Endodermal cell (in vitro differentiated cells): ENCODE measurements at regions not wholly inside any gene's neighbourhood (a gene's known extent, or its start where the extent isn't known, plus 50 kb on each side); places are given as distances from the start of the nearest gene placed in this dataset.

ENCODE experiments used
- DNase-seq: peaks from one replicate; pipeline ENCODE4 v3.0.0-alpha.2; 2017
- H3K27ac ChIP-seq: 2 replicates; pipeline ENCODE4 v1.5.1; 2013; ENCODE audit warnings: mild to moderate bottlenecking, low read depth, low read length, moderate library complexity
- H3K27me3 ChIP-seq: 2 replicates; pipeline ENCODE4 v1.6.1; 2013; ENCODE audit warnings: mild to moderate bottlenecking, low read length, moderate library complexity; ENCODE audit not compliant: insufficient read depth, control insufficient read depth, poor library complexity, severe bottlenecking
- H3K36me3 ChIP-seq: 2 replicates; pipeline ENCODE4 v1.7.0; 2013; ENCODE audit warnings: mild to moderate bottlenecking, low read length, moderate library complexity; ENCODE audit not compliant: control insufficient read depth, insufficient read depth
- H3K4me1 ChIP-seq: one replicate; pipeline ENCODE4 v1.7.0; 2013; ENCODE audit warnings: low read length; ENCODE audit not compliant: control insufficient read depth, insufficient read depth
- H3K4me3 ChIP-seq: 2 replicates; pipeline ENCODE4 v1.5.1; 2013; ENCODE audit warnings: mild to moderate bottlenecking, low read length, moderate library complexity
- H3K9ac ChIP-seq: 2 replicates; pipeline ENCODE4 v1.6.1; 2013; ENCODE audit warnings: mild to moderate bottlenecking, low read length, moderate library complexity; ENCODE audit not compliant: poor library complexity, severe bottlenecking; ENCODE audit errors: extremely low read depth
- H3K9me3 ChIP-seq: 2 replicates; pipeline ENCODE4 v1.6.1; 2013; ENCODE audit warnings: mild to moderate bottlenecking, low read length, moderate library complexity; ENCODE audit not compliant: control insufficient read depth
- H3K27ac Mint-ChIP-seq: 2 replicates; pipeline ENCODE4 v1.8.0; 2020; ENCODE audit warnings: mixed read lengths
- H3K27me3 Mint-ChIP-seq: 2 replicates; pipeline ENCODE4 v1.8.0; 2021; ENCODE audit warnings: mild to moderate bottlenecking, mixed read lengths; ENCODE audit not compliant: insufficient read depth
- H3K36me3 Mint-ChIP-seq: 2 replicates; pipeline ENCODE4 v1.8.0; 2020; ENCODE audit warnings: low read depth, mixed read lengths
- H3K4me1 Mint-ChIP-seq: 2 replicates; pipeline ENCODE4 v1.8.0; 2020; ENCODE audit warnings: mixed read lengths
- H3K4me3 Mint-ChIP-seq: 2 replicates; pipeline ENCODE4 v1.8.0; 2020; ENCODE audit warnings: mild to moderate bottlenecking, moderate library complexity, mixed read lengths
- H3K9me3 Mint-ChIP-seq: 2 replicates; pipeline ENCODE4 v1.8.0; 2020; ENCODE audit warnings: mild to moderate bottlenecking, mixed read lengths
- WGBS, 2 experiments: methylation state at CpG; one replicate each; pipeline versions ENCODE4 v1.1.5 to v1.1.7; 2013; ENCODE audit warnings: missing lambda C conversion rate in 2 of 2, mixed read lengths in 1 of 2; ENCODE audit not compliant: insufficient coverage in 1 of 2, insufficient read length in 1 of 2; 5-methylcytosine and 5-hydroxymethylcytosine counted together
- TF ChIP-seq, protein P1 (sequence below): fragments of 200-600 bp; sonication (generic); conservative IDR thresholded peaks from 2 replicates; pipeline ENCODE4 v1.5.0; 2021; ENCODE audit warnings: antibody characterized with exemption, mild to moderate bottlenecking

DNA sequence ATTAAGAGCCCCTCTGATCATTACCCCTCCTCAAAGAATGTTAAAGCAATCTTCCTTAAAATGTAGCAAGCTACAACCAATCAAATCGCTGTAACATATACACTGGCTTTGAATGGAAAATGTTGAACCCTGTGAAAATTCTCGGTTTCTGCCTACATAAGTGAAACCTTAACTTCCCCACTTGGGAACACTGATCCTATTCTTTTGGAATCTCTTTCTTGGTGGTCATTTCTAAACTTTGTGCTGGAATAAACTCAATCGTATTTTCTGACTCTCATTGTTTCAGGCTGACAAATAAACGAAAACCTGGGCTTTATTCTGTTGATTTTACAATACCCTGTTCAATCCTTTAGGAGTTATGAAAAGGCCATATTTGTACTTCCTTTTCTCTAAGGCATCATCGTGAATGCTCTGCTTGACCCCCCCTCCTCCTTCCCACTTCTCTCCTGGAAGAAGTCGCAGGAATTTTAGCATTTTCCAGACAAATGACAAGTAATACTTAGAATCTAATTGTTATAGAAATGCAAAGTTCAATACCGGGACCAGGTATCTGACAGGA lies 155.1 kb upstream of the FAM13C start:
- Histone ChIP-seq H3K27me3 (no peaks in the 10 kb centered on the region), H3K4me3 (no peak overlapping the region), H3K36me3 (no peaks in the 10 kb centered on the region), H3K4me1 (peaks cover 6% of the 10 kb centered on the region), H3K27ac (no peak overlapping the region), H3K9ac (no peak overlapping the region), H3K9me3 (no peaks in the 10 kb centered on the region)
- TF ChIP-seq, protein P1, sequence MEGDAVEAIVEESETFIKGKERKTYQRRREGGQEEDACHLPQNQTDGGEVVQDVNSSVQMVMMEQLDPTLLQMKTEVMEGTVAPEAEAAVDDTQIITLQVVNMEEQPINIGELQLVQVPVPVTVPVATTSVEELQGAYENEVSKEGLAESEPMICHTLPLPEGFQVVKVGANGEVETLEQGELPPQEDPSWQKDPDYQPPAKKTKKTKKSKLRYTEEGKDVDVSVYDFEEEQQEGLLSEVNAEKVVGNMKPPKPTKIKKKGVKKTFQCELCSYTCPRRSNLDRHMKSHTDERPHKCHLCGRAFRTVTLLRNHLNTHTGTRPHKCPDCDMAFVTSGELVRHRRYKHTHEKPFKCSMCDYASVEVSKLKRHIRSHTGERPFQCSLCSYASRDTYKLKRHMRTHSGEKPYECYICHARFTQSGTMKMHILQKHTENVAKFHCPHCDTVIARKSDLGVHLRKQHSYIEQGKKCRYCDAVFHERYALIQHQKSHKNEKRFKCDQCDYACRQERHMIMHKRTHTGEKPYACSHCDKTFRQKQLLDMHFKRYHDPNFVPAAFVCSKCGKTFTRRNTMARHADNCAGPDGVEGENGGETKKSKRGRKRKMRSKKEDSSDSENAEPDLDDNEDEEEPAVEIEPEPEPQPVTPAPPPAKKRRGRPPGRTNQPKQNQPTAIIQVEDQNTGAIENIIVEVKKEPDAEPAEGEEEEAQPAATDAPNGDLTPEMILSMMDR: no peak
- Mint-ChIP-seq H3K4me3 (no peak overlapping the region), H3K27me3 (peaks cover 1% of the 10 kb centered on the region), H3K4me1 (peaks cover 11% of the 10 kb centered on the region), H3K36me3 (no peaks in the 10 kb centered on the region), H3K27ac (no peak overlapping the region), H3K9me3 (no peaks in the 10 kb centered on the region)
- 81 to 85% methylated on average over 5 to 7 of the region's 7 CpGs for WGBS, 2 experiments
- DNase-seq: no peak

DNA sequence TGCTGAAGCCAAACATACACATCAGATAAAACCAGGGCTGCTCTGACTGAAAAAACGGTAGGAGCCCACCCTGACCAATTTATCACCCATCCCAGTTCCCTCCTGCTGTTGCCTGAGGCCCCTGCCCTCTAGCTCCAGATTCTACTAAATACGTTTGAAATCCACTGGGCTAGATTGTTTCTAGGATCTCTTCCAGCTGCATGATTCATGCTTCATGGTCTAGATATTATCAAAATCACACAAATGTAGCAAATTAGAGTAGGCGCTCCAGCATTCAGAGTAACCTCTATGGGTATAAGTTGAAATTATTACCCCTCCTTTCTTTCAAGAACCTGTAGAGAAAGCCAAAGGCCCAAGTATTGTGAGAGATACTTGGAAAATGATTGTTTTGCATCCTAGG lies 151.2 kb upstream of the FAM13C start:
- Histone ChIP-seq H3K27ac (no peak overlapping the region), H3K27me3 (no peaks in the 10 kb centered on the region), H3K4me3 (no peak overlapping the region), H3K4me1 (peaks cover 6% of the 10 kb centered on the region), H3K36me3 (no peaks in the 10 kb centered on the region), H3K9me3 (no peaks in the 10 kb centered on the region), H3K9ac (no peak overlapping the region)
- H3K9me3 Mint-ChIP-seq: no peaks in the 10 kb centered on the region
- TF ChIP-seq, protein P1: no peak
- DNase-seq: no peak
- no peaks in the 10 kb centered on the region for H3K36me3 Mint-ChIP-seq
- WGBS, 2 experiments: 85 to 86% methylated on average over 1 to 3 of the region's 3 CpGs
- no peak overlapping the region for H3K27ac Mint-ChIP-seq
- peaks cover 3% of the 10 kb centered on the region for H3K27me3 Mint-ChIP-seq
- no peak overlapping the region for H3K4me3 Mint-ChIP-seq
- H3K4me1 Mint-ChIP-seq: peaks cover 9% of the 10 kb centered on the region

DNA sequence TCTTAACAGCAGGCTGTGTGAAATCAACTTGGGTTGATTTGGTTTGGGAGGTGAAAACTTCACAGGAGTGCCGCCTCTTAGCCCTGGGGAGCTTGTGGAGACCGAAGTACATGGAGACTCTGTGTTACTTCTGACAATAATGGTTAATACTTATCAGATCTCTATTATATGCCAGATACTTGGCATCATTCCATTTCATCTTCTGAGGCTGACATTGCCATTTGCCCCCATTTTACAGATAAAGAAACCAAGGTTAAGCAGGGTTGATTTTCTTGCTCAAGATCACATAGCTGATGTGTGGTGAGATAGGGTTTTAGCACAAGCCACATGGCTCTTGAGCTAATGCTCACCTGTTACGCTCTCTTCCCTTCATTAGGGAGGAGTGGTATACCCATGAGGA lies 150.6 kb upstream of the FAM13C start:
- Mint-ChIP-seq H3K9me3 (no peaks in the 10 kb centered on the region), H3K4me1 (peaks cover 9% of the 10 kb centered on the region), H3K36me3 (no peaks in the 10 kb centered on the region), H3K27ac (no peak overlapping the region), H3K27me3 (peaks cover 3% of the 10 kb centered on the region), H3K4me3 (no peak overlapping the region)
- Histone ChIP-seq H3K4me1 (peaks cover 6% of the 10 kb centered on the region), H3K4me3 (no peak overlapping the region), H3K27me3 (no peaks in the 10 kb centered on the region), H3K9ac (no peak overlapping the region), H3K27ac (no peak overlapping the region), H3K36me3 (no peaks in the 10 kb centered on the region), H3K9me3 (no peaks in the 10 kb centered on the region)
- 83 to 89% methylated on average over 3 of the region's 3 CpGs for WGBS, 2 experiments
- DNase-seq: no peak
- TF ChIP-seq, protein P1: no peak
